ENCODE measurements at regions not wholly inside any gene's neighbourhood (a gene's known extent, or its start where the extent isn't known, plus 50 kb on each side); places are given as distances from the start of the nearest gene placed in this dataset.

DNA sequence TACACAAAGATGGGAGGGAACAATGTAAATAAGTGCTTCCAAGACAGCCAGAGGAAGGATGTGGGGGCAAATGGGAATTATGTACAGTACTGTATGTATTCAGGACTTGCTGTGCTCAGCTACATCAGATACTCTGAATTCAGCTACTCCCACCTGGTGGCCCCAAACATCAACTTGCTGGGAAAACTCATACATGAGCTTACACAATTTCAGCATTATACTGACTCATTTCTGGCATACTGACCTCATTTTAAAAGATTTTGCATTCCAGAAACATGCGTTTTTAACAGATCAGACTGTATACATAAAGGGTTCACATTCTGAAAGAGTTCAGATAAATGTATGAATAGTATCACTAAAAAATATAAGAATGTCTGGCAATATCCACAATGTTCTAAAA, 59.7 kb downstream of the GPX5 start:
- no peak for DNase-seq (ENCODE audit: extremely low read depth in 1 of 11, low read depth in 9 of 11, low spot score in 4 of 11)

DNA sequence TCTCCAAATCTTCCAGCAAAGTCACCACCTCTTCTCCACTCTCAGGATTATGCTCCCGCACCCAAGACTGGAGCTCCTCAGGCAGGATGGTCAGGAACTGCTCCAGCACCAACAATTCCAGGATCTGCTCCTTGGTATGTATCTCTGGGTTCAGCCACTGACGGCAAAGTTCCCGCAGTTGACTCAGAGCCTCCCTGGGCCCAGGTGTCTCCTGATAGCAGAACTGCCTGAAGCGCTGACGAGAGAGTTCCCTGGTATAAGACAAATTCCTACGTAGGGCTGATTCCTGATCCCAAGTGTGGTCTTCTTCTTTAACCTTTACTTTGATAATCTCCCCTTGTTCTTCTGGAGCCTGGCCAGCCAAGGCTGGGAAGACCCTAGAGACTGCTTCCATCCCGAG, 60.6 kb downstream of the GPX5 start:
- no peak for DNase-seq (ENCODE audit: extremely low read depth in 1 of 11, low read depth in 9 of 11, low spot score in 4 of 11)

DNA sequence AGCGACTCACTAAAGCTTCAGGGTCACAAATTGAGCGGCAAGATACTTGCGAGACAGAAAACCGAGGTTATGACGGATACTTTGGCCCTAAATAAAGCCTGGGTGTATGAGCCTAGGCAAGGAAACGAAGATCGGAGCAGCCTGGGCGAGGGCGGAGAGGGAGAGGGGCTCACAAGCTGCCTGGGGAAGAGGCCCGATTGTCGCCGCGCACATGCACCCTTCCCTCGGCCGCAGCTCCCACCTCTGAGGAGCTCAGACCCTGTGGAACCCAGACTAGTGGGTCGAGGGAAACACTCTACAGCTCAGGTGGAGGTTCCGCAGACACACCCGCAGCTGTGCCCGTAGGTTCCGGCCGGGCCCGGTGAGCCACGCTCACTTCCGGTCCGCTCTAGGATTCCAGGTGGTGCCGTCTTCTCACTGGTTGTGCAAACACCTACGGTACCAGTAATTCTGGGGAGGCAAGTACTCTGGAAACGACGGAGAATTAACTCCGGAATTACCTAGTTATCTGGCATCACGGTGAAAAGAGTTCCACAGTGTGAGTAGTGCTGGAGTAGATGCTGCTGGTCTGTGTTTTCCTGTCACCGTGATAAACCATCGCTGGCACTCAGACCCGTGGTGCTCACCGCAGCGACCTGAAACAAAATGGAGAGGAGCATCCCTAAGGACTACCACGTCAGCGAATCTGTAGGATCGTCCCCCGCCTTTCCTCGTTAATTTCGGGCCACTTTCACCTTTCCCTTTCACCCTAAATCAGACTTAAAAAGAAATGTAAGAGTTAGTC, 61.5 kb downstream of the GPX5 start:
- DNase-seq (ENCODE audit: extremely low read depth in 1 of 11, low read depth in 9 of 11, low spot score in 4 of 11) = peak in 9 of 11 donors; percentile 59 to 75 (median 71)

DNA sequence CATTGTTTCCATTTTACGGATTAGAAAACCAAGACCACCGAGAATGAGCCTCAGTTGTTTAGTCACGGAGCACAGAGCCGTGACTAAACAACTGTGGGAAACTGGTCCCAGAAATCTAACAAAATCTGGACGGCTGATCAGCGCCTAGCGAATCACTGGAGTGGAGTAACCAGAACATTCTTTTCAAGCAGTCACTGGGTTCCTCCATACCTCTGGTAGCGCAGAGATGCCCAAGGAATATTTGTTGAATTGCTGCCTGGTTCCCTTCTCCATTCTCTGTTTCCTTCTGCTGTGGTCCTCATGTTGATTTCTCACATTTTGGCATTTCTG, 62.0 kb downstream of the GPX5 start:
- no peak for DNase-seq (ENCODE audit: extremely low read depth in 1 of 11, low read depth in 9 of 11, low spot score in 4 of 11)

DNA sequence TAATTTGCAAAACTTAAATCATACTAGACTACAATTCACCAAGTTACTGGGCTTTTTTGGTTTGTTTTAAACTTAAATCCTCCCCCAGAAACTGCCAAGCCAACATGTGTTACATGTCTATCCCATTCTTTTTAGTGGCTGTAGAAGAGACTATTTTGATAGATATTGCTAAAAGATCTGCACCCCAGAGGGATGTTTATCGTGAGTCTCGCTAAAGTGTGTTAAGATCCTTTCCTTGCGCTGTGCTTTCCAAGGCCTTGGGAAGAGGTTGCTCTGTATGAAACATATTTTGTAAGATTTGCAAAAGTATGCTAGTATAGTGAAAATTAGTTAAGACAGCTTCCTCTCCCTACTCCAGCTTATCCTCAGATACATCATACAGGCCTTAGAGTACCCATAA, 63.0 kb downstream of the GPX5 start:
- DNase-seq (ENCODE audit: extremely low read depth in 1 of 11, low read depth in 9 of 11, low spot score in 4 of 11) = no peak

DNA sequence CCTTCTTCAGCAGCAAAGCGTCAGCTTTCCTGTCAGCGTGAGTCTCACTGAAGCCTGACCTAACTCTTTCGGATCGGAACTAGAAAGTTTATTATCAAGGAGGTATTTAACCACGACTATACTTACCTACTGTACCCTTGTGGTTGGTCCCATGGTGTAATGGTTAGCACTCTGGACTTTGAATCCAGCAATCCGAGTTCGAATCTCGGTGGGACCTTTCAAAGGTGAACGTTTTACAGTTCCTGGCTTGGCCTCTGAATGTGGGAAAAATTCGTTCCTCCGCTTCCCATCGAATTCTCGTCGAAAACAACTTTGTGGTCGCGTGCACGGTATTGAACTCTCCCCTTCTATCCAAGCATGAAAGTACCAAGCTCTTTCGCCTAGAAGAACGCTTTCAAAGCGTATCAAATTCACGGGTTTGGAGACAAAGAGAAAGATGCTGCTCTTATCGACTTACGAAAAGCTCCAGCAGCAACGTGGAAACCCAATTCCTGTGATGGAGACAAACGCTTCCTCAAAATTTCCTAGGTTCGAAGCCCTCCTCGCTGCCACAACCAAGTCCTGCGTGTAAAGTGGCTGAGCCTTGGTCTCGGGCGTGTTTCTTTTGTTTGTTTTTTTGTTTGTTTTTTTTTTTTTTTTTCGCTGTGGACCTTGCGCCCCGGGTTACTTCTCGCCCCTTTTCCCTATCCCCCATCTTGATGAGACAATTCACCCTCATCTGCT, 63.7 kb downstream of the GPX5 start:
- DNase-seq (ENCODE audit: extremely low read depth in 1 of 11, low read depth in 9 of 11, low spot score in 4 of 11) = peak; percentile 72 to 89 (median 80)

DNA sequence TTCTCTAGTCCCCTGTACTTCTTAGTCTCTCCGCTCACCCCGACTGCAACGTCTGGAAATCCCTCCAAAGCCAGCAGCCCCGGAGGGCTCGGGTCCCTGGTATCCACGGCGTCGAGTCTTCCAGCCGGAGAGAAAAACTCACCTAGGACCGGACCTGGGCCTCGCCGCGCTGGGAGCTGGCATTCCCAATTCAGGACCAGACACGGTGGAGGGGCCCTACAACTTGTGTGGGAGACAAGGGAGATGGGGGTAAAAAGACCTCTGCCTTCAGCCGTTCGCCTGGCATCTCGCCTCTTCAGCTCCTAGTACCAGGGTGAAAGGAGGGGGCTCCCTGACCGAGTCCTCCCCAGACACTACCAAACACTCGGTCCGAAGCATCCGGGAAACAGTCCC, 64.3 kb downstream of the GPX5 start:
- no peak for DNase-seq (ENCODE audit: extremely low read depth in 1 of 11, low read depth in 9 of 11, low spot score in 4 of 11)

DNA sequence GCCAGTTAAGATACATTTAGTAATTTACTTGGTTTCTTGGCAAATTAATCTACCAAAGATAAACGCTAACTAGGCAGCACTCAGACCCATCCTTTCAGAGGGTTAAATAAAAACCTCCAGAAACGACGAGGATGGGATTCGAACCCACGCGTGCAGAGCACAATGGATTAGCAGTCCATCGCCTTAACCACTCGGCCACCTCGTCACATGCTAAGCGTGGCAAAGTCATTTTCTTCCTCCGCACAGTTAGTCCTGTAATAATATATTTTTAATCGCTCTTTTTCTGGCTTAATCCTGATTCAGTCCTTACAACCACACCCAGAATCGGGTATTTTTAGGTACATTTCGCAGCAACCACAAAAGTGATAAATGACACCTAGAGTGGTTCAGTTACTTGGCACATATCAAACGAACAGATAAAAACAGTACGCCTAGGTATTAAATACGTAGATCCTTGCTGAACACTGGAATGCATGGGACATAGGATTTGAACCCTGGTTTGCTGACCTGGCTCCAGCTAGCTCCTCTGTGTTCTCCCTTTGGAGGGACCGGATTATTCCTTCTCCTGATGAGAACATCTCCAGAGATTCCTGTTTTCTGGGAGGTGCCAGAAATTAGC, 71.6 kb downstream of the GPX5 start:
- no peak for DNase-seq (ENCODE audit: extremely low read depth in 1 of 11, low read depth in 9 of 11, low spot score in 4 of 11)

DNA sequence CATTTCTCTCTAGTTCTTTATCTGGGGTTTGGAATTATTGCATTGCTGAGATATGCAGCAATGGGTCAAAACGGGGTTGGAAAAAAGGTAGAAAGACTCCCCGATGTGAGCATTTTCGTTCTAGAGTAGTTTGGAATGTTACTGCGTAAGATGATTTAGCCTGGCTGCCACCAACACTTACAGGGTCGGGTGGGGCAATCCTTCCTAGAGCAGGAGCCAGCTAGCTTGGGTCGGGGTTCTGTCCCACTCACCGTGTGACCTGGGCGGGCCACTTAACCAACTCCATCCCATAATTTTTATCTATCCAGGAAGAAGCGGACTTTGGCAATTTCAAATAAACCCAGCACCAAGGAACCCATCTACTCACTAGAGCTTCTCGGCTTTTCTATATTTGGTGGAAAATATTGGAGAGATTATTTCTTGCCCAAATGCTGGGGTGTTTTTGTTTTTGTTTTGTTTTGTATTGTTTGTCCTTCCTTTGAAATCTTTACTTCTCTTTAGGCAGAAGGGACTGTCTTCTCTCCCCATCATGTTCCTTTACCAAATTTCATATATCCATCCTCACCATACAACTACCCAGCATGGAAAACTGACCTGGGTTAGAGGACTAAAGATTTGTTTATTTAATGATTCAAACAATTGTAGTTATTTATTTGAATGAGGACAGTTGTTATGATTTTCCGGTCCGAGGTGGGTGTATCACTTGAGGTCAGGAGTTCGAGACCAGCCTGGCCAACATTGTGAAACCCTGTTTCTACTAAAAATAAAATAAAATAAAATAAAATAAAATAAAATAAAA, 72.4 kb downstream of the GPX5 start:
- no peak for DNase-seq (ENCODE audit: extremely low read depth in 1 of 11, low read depth in 9 of 11, low spot score in 4 of 11)

DNA sequence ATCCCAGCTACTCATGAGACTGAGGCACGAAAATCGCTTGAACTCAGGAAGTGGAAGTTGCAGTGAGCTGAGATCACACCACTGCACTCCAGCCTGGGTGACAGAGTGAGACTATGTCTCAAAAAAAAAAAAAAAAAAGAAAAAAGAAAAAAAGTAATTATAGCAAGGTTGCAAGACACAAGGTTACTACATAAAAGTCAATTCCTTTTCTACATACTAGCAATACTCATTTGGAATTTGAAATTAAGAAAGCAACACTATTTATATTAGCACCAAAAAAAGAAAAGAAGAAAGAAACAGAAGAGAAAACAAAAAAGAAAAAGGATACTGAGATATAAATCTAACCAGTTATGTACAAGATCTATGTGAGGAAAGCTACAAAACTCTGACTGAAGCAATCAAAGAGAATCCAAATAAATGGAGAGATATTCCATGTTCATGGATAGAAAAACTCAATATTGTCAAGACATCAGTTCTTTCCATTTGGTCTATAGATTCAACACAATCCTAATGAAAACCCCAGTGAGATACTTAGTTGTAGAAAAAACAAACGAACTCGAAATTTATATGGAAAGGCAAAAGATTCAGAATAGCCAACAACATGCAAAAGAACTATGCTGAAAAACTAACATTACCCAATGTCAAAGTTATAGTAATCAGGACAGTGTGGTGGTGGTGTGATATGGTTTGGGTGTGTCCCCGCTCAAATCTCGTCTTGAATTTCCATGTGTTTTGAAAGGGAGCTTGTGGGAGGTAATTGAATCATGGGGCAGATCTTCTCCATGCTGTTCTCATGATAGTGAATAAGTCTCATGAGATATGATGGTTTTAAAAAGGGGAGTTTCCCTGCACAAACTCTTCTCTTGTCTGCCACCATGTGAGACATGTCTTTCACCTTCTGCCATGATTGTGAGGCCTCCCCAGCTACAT, 73.3 kb downstream of the GPX5 start:
- no peak for DNase-seq (ENCODE audit: extremely low read depth in 1 of 11, low read depth in 9 of 11, low spot score in 4 of 11)

DNA sequence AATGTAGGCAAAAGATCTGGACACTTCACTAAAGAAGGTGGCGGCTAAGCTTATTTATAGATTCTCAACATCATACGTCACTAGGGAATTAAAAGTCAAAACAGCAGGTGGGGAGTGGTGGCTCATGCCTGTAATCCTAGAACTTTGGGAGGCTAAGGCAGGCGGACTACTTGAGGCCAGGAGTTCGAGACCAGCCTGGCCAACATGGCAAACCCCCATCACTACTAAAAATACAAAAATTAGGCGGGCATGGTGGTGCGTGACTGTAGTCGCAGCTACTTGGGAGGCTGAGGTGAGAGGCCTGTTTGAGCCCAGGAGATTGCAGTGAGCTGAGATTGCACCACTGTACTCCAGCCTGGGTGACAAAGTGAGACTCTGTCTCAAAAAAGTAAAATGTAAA, 74.6 kb downstream of the GPX5 start:
- DNase-seq (ENCODE audit: extremely low read depth in 1 of 11, low read depth in 9 of 11, low spot score in 4 of 11) = no peak

DNA sequence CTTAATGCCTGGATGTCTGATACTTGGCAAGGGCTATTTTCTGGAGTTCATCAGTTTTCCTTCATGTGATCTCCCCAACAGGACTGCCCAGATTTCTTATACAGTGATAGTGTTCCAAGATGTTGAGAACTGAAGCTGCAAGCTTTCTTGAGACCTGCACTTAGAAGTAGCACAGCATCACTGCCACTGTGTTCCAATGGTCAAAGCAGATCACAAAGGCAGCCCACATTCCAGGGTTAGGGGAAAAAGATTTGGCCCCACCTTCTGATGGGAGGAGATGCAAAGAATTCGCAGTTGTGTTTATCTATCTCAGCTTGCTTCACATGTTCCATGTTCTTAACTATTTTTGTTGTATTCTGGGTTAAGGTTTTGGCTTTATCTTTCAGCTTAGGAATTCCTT, 78.2 kb downstream of the GPX5 start:
- DNase-seq (ENCODE audit: extremely low read depth in 1 of 11, low read depth in 9 of 11, low spot score in 4 of 11) = no peak

DNA sequence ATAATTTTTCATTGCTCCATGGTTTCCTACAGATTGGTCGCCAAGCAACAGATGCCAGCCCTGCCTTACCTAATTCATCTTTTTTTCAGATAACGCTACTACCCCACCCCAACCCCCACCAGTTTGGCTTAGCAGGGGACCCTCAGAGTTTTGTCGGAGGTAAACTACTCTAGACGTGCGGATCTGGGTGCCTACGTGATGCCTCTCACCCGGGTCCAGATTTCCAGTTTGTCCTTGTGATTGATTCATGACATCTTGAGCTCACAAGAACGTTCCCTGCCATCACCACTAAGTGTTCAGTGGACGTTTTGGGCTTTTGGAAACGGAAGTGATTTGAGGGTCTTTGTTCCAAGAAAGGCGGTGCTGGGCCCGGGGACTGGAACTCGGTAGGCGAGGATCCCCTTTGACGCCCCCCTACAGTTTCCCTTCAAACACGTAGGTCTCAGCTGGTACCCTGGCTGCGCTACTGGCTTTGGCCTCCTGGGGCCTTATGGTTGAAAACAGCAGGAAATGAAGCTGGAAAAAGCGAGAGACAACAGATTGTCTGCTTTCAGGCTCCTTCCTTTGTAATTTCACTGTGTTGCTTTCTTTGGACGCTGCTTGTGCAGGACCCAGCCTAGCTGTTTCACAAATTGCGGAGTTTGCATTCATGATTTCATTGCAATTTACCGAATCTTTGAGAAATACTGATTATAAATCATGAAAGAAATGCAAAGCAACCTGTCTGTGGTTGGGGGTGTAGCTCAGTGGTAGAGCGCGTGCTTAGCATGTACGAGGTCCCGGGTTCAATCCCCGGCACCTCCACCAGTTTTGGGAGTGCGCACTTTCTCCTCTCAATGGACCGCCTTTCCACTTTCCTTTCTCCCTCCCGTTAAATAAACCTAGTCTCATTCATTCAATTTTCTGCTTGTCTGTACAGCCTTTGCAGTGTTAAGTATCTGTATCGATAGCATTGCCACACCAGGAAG, 81.0 kb downstream of the GPX5 start:
- DNase-seq (ENCODE audit: extremely low read depth in 1 of 11, low read depth in 9 of 11, low spot score in 4 of 11) = peak in 8 of 11 donors; percentile 50 to 81 (median 67)

DNA sequence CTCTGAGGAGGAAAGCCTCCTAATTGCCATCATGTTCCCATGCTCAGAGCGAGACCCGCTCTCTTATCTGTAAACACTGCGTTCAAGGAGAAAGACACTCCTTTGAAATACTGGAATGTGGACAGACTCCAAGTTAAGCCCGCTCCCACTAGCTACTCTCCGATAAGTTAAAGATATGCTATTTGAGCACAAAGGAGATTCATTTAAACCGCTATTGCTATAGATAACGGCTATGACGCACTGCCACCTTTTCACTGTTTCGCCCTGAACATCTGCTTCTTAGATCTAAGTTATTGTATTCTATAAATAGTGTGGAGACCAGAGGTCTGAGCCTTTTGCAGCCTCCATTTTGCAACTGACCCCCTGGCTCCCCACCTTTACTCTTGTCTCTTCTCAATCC, 82.3 kb downstream of the GPX5 start:
- no peak for DNase-seq (ENCODE audit: extremely low read depth in 1 of 11, low read depth in 9 of 11, low spot score in 4 of 11)

DNA sequence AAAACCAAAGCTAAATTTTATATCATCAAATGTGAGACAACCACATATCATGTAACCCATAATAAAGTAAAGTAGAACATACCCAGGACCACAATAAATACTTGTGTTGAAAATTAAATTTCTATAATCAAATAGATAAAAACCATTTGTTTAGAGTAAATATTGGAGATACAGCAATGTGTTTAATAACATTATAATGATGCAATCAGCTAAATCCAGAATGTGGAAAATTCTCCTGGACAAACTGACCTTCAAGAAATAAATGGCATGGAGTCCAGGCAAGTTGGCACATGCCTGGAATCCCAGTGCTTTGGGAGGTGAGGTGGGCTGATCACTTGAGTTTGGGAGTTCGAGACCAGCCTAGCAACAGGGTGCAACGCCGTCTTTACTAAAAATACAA, 84.0 kb downstream of the GPX5 start:
- DNase-seq (ENCODE audit: extremely low read depth in 1 of 11, low read depth in 9 of 11, low spot score in 4 of 11) = no peak

DNA sequence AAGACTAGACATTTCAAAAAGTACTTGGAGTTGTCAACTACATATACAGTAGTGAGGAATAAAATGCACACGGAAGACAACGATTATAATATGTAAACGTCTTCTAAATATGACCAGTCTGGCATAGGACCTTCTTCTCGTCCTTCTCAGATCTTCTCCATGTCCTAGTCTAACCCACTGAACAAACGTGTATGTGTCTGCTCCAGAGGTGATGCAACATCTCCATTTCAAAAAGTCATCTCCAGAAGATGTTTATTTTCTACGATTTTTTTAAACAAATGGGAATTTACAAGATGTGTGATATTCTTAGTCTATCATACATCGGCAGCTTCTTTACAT, 89.9 kb downstream of the GPX5 start:
- DNase-seq (ENCODE audit: extremely low read depth in 1 of 11, low read depth in 9 of 11, low spot score in 4 of 11) = no peak

DNA sequence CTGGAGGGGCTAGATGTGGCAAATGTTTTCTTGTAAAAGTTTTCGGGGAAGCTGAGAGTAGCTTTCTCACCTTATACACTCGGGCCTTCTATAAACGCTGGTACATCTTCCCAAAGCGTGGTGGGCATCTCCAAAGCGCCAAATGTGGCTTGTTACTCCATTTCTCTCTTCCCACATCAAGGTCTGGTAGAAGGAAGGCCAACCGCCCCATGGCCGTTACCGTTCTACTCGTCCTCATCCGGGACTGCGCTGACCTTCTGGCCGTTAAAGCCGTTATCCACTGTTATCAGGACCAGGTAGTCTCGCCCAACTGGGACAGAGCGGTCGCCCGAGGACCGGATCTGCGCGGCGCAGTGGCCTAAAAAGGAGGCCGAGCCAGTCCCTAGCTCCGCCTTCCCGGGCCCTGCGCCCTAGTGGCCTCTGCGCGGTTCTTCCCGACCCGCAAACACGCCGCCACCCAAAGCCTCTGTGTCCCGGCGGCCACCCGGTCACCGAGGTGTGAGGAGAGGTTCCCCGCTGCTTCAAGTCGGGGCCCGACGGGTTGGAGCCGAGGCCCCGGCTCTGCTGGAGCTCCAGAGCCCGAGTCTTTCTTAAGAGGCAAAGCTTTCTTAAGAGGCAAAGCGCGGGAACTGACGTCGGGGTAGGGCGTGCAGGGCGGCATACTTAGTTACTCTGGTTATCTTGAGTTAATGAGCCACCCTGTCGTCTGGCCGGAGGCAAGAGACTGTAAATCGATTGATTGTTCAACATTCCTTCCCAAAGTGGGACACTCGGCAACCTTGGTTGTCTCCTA, 90.5 kb downstream of the GPX5 start:
- DNase-seq (ENCODE audit: extremely low read depth in 1 of 11, low read depth in 9 of 11, low spot score in 4 of 11) = no peak
